GM10266 (cell line): ENCODE measurements at regions not wholly inside any gene's neighbourhood (a gene's known extent, or its start where the extent isn't known, plus 50 kb on each side); places are given as distances from the start of the nearest gene placed in this dataset.

Source experiments
- DNase-seq: peaks from one replicate; pipeline ENCODE4 v3.0.0; 2012; ENCODE audit errors: extremely low spot score
- CTCF ChIP-seq: IDR thresholded peaks from 2 replicates; pipeline ENCODE4 v1.5.1; 2012; ENCODE audit warnings: mild to moderate bottlenecking, low read depth; ENCODE audit not compliant: control insufficient read depth, insufficient read depth; ENCODE audit errors: missing control alignments

GRCh38 chr10:4077804-4078203 lies 292.8 kb upstream of the KLF6 start:
- TF ChIP-seq CTCF, result no peak
- no peak for DNase-seq

GRCh38 chr10:4076983-4077382 lies 292.0 kb upstream of the KLF6 start:
- DNase-seq, result no peak
- TF ChIP-seq CTCF, result no peak

- TF ChIP-seq CTCF, result no peak
- no peak for DNase-seq
Observed at GRCh38 chr10:4075443-4075842, 290.4 kb upstream of the KLF6 start.

GRCh38 chr10:4074545-4075407 lies 289.8 kb upstream of the KLF6 start:
- DNase-seq, result no peak

GRCh38 chr10:4073912-4074311 lies 288.9 kb upstream of the KLF6 start:
- no peak for DNase-seq

More at GRCh38 chr10:4074545-4075407, 289.8 kb upstream of the KLF6 start:
- TF ChIP-seq CTCF, result no peak

GRCh38 chr10:4070921-4071660 lies 286.1 kb upstream of the KLF6 start:
- TF ChIP-seq CTCF, result no peak
- no peak for DNase-seq

More at GRCh38 chr10:4073912-4074311, 288.9 kb upstream of the KLF6 start:
- TF ChIP-seq CTCF, result no peak

- no peak for DNase-seq
- TF ChIP-seq CTCF, result no peak
Observed at GRCh38 chr10:4070184-4070583, 285.2 kb upstream of the KLF6 start.
